HEK293T (cell line): ENCODE measurements at regions not wholly inside any gene's neighbourhood (a gene's known extent, or its start where the extent isn't known, plus 50 kb on each side); places are given as distances from the start of the nearest gene placed in this dataset.

ENCODE experiments used
- ARNT ChIP-seq: fragments of 450-650 bp; IDR thresholded peaks from 2 replicates; pipeline ENCODE4 v1.6.1; 2017; ENCODE audit warnings: mild to moderate bottlenecking
- FOXM1 ChIP-seq: fragments of 450-650 bp; IDR thresholded peaks from 2 replicates; pipeline ENCODE4 v1.6.1; 2017; ENCODE audit warnings: mild to moderate bottlenecking, borderline replicate concordance
- SP1 ChIP-seq: fragments of 450-650 bp; IDR thresholded peaks from 2 replicates; pipeline ENCODE4 v1.6.1; 2017
- SUZ12 ChIP-seq: fragments of 450-650 bp; IDR thresholded peaks from 2 replicates; pipeline ENCODE4 v1.6.1; 2016; ENCODE audit warnings: mild to moderate bottlenecking

DNA sequence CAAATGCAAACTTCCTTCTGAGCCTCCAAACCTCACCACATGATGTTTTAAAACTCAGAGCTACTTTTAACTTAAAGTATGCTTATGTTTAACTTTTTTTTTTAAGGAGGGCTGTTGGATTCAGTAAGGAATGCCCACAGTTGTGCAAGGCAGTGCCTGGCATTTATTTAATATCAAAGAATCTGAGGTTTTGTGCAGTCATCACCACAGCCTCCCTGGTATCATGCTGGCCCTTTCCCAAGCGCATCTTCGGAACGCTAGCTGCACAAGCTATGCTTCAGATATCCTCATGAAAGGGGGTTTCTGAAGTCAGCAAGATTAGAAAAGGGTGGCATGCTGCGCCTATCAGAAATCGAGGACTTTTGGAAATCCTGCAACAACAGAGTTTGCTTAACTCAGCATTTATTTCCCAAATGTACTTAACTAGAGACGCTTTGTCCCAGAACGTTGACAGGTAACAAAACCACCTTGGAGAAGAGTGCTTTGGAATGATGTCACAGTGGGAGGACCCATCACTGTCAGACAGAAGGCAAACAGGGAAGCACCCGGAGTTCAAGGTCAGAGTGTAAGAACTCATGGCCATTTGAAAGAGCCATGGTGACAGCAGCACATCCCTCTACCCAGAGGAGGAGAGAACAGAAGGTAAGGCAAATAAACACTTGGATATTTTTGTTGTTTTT lies 120.2 kb upstream of the IGF1R start:
- no peak for TF ChIP-seq SP1
- no peak for TF ChIP-seq SUZ12
- TF ChIP-seq ARNT, result no peak
- no peak for TF ChIP-seq FOXM1
